WTC11 (cell line): ENCODE measurements at regions not wholly inside any gene's neighbourhood (a gene's known extent, or its start where the extent isn't known, plus 50 kb on each side); places are given as distances from the start of the nearest gene placed in this dataset.
A peak's percentile ranks its signal among the peaks of the same experiment; 100 is the strongest.

Experiments
- ATAC-seq: fragments of 200-7000 bp; cut with Tn5 transposase; 2 replicates; pipeline ENCODE4 v1.10.0; 2021; ENCODE audit warnings: mild to moderate bottlenecking, moderate library complexity
- CTCF ChIA-PET: fragments of 300-600 bp; sonication (Branson Sonifier 250); formaldehyde crosslinking; loops from one replicate; lab custom pipeline; 2021; ENCODE audit warnings: antibody characterized with exemption; lab: Charles Lee
- POLR2A ChIA-PET: fragments of 350-600 bp; sonication (Branson Sonifier 250); formaldehyde crosslinking; loops from one replicate; lab custom pipeline; 2021; ENCODE audit warnings: antibody characterized with exemption; lab: Charles Lee
- DNase-seq: peaks from one replicate; pipeline ENCODE4 v3.0.0; 2021; ENCODE audit warnings: low spot score
- H3K27ac Mint-ChIP-seq: 2 replicates; pipeline ENCODE4 v1.8.0; 2021; ENCODE audit warnings: mixed read lengths
- H3K27me3 Mint-ChIP-seq: 2 replicates; pipeline ENCODE4 v1.8.0; 2021; ENCODE audit warnings: low read depth, mild to moderate bottlenecking, moderate library complexity, mixed read lengths
- H3K36me3 Mint-ChIP-seq: 2 replicates; pipeline ENCODE4 v1.8.0; 2021; ENCODE audit warnings: mixed read lengths
- H3K4me1 Mint-ChIP-seq: 2 replicates; pipeline ENCODE4 v1.8.0; 2022; ENCODE audit warnings: mixed read lengths
- H3K4me3 Mint-ChIP-seq: 2 replicates; pipeline ENCODE4 v1.8.0; 2021; ENCODE audit warnings: mild to moderate bottlenecking, moderate library complexity, mixed read lengths
- H3K9me3 Mint-ChIP-seq: 2 replicates; pipeline ENCODE4 v1.8.0; 2021; ENCODE audit warnings: mixed read lengths
- ATF1 ChIP-seq: sonication (generic); formaldehyde crosslinking; IDR thresholded peaks from 2 replicates; pipeline ENCODE4 v1.8.1; 2023; ENCODE audit warnings: mild to moderate bottlenecking, moderate library complexity, missing genetic modification reagents
- ELF4 ChIP-seq: sonication (generic); formaldehyde crosslinking; IDR thresholded peaks from 2 replicates; pipeline ENCODE4 v1.8.1; 2022; ENCODE audit warnings: low read depth, mild to moderate bottlenecking, moderate library complexity, missing genetic modification reagents
- ESRRA ChIP-seq: sonication (generic); formaldehyde crosslinking; IDR thresholded peaks from 2 replicates; pipeline ENCODE4 v1.8.1; 2022; ENCODE audit warnings: mild to moderate bottlenecking, missing genetic modification reagents, borderline replicate concordance
- ETV6 ChIP-seq: sonication (generic); formaldehyde crosslinking; IDR thresholded peaks from 2 replicates; pipeline ENCODE4 v1.8.1; 2022; ENCODE audit warnings: mild to moderate bottlenecking, missing genetic modification reagents
- GTF2I ChIP-seq: fragments of 250-450 bp; sonication (Bioruptor Pico); conservative IDR thresholded peaks from 2 replicates; pipeline ENCODE4 v1.4.0; 2021; ENCODE audit warnings: mild to moderate bottlenecking
- MXD4 ChIP-seq: fragments of 250-450 bp; sonication (Bioruptor Pico); IDR thresholded peaks from 2 replicates; pipeline ENCODE4 v1.8.0; 2021; ENCODE audit warnings: mild to moderate bottlenecking, moderate library complexity, borderline replicate concordance
- PRRX2 ChIP-seq: fragments of 250-450 bp; sonication (Bioruptor Pico); IDR thresholded peaks from 2 replicates; pipeline ENCODE4 v1.8.0; 2021; ENCODE audit warnings: mild to moderate bottlenecking
- SP1 ChIP-seq: sonication (generic); formaldehyde crosslinking; conservative IDR thresholded peaks from 2 replicates; pipeline ENCODE4 v1.8.1; 2022; ENCODE audit warnings: missing genetic modification reagents
- TEAD1 ChIP-seq: sonication (generic); formaldehyde crosslinking; IDR thresholded peaks from 2 replicates; pipeline ENCODE4 v1.8.0; 2022; ENCODE audit warnings: mild to moderate bottlenecking, missing genetic modification reagents
- ZBTB21 ChIP-seq: sonication (generic); formaldehyde crosslinking; IDR thresholded peaks from 2 replicates; pipeline ENCODE4 v1.8.1; 2023; ENCODE audit warnings: mild to moderate bottlenecking, missing genetic modification reagents, borderline replicate concordance
- ZNF219 ChIP-seq: sonication (generic); formaldehyde crosslinking; IDR thresholded peaks from 2 replicates; pipeline ENCODE4 v1.8.0; 2023; ENCODE audit warnings: missing genetic modification reagents, mild to moderate bottlenecking, borderline replicate concordance
- ZNF317 ChIP-seq: sonication (generic); formaldehyde crosslinking; IDR thresholded peaks from 2 replicates; pipeline ENCODE4 v1.8.1; 2023; ENCODE audit warnings: low read depth, mild to moderate bottlenecking, moderate library complexity, missing genetic modification reagents, borderline replicate concordance
- ZNF423 ChIP-seq: fragments of 250-450 bp; sonication (Bioruptor Pico); IDR thresholded peaks from 2 replicates; pipeline ENCODE4 v2.1.2; 2022; ENCODE audit warnings: mild to moderate bottlenecking, moderate library complexity
- ZNF671 ChIP-seq: fragments of 250-450 bp; sonication (Bioruptor Pico); IDR thresholded peaks from 2 replicates; pipeline ENCODE4 v1.8.0; 2021; ENCODE audit warnings: mild to moderate bottlenecking
- TF ChIP-seq, protein P1 (sequence below): sonication (generic); formaldehyde crosslinking; conservative IDR thresholded peaks from 2 replicates; pipeline ENCODE4 v1.8.1; 2023; ENCODE audit warnings: mild to moderate bottlenecking, low read depth, missing genetic modification reagents, moderate library complexity
- TF ChIP-seq, protein P2 (sequence below): sonication (generic); formaldehyde crosslinking; IDR thresholded peaks from 2 replicates; pipeline ENCODE4 v1.8.0; 2023; ENCODE audit warnings: missing genetic modification reagents, mild to moderate bottlenecking, borderline replicate concordance
- TF ChIP-seq, protein P3 (sequence below): sonication (generic); formaldehyde crosslinking; IDR thresholded peaks from 2 replicates; pipeline ENCODE4 v1.8.1; 2023; ENCODE audit warnings: mild to moderate bottlenecking, missing genetic modification reagents, moderate library complexity
- TF ChIP-seq, protein P4 (sequence below): fragments of 250-450 bp; sonication (Bioruptor Pico); IDR thresholded peaks from 2 replicates; pipeline ENCODE4 v1.9.0; 2021; ENCODE audit warnings: mild to moderate bottlenecking
- TF ChIP-seq, protein P5 (sequence below): sonication (generic); formaldehyde crosslinking; IDR thresholded peaks from 2 replicates; pipeline ENCODE4 v1.8.1; 2023; ENCODE audit warnings: mild to moderate bottlenecking, moderate library complexity, missing genetic modification reagents
- TF ChIP-seq, protein P6 (sequence below): sonication (generic); formaldehyde crosslinking; IDR thresholded peaks from 2 replicates; pipeline ENCODE4 v1.8.1; 2023; ENCODE audit warnings: mild to moderate bottlenecking, missing genetic modification reagents, moderate library complexity
- TF ChIP-seq, protein P7 (sequence below): sonication (generic); formaldehyde crosslinking; IDR thresholded peaks from 2 replicates; pipeline ENCODE4 v1.8.1; 2023; ENCODE audit warnings: mild to moderate bottlenecking, missing genetic modification reagents
- TF ChIP-seq, protein P8 (sequence below): sonication (generic); formaldehyde crosslinking; IDR thresholded peaks from 2 replicates; pipeline ENCODE4 v1.8.0; 2022; ENCODE audit warnings: mild to moderate bottlenecking, missing genetic modification reagents

DNA sequence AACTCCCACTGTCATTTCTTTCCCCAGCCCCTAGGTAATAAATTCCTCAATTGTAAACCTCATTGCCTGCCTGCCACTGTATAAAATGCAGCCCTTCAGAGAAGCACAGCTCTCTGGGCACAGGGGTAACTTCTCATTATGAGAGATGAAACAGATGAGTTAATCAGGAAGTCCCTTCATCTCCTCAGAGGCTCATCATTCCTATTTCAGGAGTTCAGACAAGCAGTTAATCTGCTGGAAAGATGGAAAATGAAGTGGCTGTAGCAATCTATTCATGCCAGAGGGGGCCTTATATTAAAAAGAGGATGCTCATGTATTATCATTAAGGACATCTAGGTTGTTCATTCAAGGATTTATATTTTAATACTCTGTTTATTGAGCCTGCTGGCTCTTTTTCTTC lies 519.5 kb upstream of the LMCD1 start (continued):
- TF ChIP-seq, protein P1, sequence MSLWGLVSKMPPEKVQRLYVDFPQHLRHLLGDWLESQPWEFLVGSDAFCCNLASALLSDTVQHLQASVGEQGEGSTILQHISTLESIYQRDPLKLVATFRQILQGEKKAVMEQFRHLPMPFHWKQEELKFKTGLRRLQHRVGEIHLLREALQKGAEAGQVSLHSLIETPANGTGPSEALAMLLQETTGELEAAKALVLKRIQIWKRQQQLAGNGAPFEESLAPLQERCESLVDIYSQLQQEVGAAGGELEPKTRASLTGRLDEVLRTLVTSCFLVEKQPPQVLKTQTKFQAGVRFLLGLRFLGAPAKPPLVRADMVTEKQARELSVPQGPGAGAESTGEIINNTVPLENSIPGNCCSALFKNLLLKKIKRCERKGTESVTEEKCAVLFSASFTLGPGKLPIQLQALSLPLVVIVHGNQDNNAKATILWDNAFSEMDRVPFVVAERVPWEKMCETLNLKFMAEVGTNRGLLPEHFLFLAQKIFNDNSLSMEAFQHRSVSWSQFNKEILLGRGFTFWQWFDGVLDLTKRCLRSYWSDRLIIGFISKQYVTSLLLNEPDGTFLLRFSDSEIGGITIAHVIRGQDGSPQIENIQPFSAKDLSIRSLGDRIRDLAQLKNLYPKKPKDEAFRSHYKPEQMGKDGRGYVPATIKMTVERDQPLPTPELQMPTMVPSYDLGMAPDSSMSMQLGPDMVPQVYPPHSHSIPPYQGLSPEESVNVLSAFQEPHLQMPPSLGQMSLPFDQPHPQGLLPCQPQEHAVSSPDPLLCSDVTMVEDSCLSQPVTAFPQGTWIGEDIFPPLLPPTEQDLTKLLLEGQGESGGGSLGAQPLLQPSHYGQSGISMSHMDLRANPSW (CRISPR knock-in tag), result no peak
- TF ChIP-seq, protein P2, sequence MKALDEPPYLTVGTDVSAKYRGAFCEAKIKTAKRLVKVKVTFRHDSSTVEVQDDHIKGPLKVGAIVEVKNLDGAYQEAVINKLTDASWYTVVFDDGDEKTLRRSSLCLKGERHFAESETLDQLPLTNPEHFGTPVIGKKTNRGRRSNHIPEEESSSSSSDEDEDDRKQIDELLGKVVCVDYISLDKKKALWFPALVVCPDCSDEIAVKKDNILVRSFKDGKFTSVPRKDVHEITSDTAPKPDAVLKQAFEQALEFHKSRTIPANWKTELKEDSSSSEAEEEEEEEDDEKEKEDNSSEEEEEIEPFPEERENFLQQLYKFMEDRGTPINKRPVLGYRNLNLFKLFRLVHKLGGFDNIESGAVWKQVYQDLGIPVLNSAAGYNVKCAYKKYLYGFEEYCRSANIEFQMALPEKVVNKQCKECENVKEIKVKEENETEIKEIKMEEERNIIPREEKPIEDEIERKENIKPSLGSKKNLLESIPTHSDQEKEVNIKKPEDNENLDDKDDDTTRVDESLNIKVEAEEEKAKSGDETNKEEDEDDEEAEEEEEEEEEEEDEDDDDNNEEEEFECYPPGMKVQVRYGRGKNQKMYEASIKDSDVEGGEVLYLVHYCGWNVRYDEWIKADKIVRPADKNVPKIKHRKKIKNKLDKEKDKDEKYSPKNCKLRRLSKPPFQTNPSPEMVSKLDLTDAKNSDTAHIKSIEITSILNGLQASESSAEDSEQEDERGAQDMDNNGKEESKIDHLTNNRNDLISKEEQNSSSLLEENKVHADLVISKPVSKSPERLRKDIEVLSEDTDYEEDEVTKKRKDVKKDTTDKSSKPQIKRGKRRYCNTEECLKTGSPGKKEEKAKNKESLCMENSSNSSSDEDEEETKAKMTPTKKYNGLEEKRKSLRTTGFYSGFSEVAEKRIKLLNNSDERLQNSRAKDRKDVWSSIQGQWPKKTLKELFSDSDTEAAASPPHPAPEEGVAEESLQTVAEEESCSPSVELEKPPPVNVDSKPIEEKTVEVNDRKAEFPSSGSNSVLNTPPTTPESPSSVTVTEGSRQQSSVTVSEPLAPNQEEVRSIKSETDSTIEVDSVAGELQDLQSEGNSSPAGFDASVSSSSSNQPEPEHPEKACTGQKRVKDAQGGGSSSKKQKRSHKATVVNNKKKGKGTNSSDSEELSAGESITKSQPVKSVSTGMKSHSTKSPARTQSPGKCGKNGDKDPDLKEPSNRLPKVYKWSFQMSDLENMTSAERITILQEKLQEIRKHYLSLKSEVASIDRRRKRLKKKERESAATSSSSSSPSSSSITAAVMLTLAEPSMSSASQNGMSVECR (CRISPR knock-in tag), result no peak
- no peak for TF ChIP-seq ELF4
- no peak for TF ChIP-seq ATF1 (CRISPR knock-in tag)
- TF ChIP-seq, protein P3, sequence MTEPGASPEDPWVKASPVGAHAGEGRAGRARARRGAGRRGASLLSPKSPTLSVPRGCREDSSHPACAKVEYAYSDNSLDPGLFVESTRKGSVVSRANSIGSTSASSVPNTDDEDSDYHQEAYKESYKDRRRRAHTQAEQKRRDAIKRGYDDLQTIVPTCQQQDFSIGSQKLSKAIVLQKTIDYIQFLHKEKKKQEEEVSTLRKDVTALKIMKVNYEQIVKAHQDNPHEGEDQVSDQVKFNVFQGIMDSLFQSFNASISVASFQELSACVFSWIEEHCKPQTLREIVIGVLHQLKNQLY (CRISPR knock-in tag), result no peak
- no peak for TF ChIP-seq ZNF317 (CRISPR knock-in tag)
- no peak for TF ChIP-seq MXD4 (CRISPR knock-in tag)
- TF ChIP-seq PRRX2 (CRISPR knock-in tag), result no peak
- no peak for TF ChIP-seq ZBTB21 (CRISPR knock-in tag)
- TF ChIP-seq SP1 (CRISPR knock-in tag), result no peak
- TF ChIP-seq ESRRA (CRISPR knock-in tag), result no peak
- TF ChIP-seq, protein P4, sequence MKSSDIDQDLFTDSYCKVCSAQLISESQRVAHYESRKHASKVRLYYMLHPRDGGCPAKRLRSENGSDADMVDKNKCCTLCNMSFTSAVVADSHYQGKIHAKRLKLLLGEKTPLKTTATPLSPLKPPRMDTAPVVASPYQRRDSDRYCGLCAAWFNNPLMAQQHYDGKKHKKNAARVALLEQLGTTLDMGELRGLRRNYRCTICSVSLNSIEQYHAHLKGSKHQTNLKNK (CRISPR knock-in tag), result no peak

DNA sequence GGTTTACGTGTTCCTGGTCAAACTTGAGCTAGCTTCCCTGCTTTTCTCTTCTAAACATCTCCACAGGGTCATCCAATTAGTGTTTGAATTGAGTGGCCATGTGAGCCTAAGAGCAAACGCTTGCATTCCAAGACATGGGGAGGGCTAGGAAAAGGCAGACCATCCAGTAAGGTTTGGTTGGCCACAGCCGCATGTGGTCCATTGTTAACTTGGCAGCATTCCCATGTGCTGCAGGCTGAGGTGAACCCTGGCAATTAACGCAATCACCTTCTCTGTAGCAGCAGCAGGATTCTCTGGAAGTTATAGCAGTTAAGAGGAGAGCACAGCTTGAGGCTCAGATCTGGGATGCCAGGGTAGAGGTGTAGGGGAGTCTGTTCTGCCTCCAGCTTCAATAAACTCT lies 502.2 kb upstream of the LMCD1 start:
- POLR2A ChIA-PET, result interaction anchor here (0.5 kb wide), 1 partner anchor 831 kb away, joined by 5 read pairs; no protein-coding TSS in a partner anchor
- DNase-seq (peak; percentile 49), ATAC-seq (peak; percentile 96)

More for the DNA sequence above, 502.2 kb upstream of the LMCD1 start:
- H3K36me3 Mint-ChIP-seq, result no peaks in the 10 kb centered on the region
- peaks cover 15% of the 10 kb centered on the region for H3K4me1 Mint-ChIP-seq
- CTCF ChIA-PET, result interaction anchor here (1.5 kb wide), 1 partner anchor 97 kb away, joined by 3 read pairs; no protein-coding TSS in a partner anchor
- no peak overlapping the region for H3K4me3 Mint-ChIP-seq
- H3K27ac Mint-ChIP-seq, result no peak overlapping the region; the same call in 1 of the 2 replicates
- H3K27me3 Mint-ChIP-seq, result no peaks in the 10 kb centered on the region
- H3K9me3 Mint-ChIP-seq, result no peaks in the 10 kb centered on the region
- TF ChIP-seq, protein P5, sequence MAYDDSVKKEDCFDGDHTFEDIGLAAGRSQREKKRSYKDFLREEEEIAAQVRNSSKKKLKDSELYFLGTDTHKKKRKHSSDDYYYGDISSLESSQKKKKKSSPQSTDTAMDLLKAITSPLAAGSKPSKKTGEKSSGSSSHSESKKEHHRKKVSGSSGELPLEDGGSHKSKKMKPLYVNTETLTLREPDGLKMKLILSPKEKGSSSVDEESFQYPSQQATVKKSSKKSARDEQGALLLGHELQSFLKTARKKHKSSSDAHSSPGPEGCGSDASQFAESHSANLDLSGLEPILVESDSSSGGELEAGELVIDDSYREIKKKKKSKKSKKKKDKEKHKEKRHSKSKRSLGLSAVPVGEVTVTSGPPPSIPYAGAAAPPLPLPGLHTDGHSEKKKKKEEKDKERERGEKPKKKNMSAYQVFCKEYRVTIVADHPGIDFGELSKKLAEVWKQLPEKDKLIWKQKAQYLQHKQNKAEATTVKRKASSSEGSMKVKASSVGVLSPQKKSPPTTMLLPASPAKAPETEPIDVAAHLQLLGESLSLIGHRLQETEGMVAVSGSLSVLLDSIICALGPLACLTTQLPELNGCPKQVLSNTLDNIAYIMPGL (CRISPR knock-in tag), result no peak
- TF ChIP-seq, protein P6, sequence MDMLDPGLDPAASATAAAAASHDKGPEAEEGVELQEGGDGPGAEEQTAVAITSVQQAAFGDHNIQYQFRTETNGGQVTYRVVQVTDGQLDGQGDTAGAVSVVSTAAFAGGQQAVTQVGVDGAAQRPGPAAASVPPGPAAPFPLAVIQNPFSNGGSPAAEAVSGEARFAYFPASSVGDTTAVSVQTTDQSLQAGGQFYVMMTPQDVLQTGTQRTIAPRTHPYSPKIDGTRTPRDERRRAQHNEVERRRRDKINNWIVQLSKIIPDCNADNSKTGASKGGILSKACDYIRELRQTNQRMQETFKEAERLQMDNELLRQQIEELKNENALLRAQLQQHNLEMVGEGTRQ (CRISPR knock-in tag), result peak; percentile 50
- no peak for TF ChIP-seq GTF2I (CRISPR knock-in tag)
- TF ChIP-seq ETV6 (CRISPR knock-in tag), result peak; percentile 30; the same call in 1 of the 2 replicates
- TF ChIP-seq, protein P7, sequence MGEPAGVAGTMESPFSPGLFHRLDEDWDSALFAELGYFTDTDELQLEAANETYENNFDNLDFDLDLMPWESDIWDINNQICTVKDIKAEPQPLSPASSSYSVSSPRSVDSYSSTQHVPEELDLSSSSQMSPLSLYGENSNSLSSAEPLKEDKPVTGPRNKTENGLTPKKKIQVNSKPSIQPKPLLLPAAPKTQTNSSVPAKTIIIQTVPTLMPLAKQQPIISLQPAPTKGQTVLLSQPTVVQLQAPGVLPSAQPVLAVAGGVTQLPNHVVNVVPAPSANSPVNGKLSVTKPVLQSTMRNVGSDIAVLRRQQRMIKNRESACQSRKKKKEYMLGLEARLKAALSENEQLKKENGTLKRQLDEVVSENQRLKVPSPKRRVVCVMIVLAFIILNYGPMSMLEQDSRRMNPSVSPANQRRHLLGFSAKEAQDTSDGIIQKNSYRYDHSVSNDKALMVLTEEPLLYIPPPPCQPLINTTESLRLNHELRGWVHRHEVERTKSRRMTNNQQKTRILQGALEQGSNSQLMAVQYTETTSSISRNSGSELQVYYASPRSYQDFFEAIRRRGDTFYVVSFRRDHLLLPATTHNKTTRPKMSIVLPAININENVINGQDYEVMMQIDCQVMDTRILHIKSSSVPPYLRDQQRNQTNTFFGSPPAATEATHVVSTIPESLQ (CRISPR knock-in tag), result no peak
- TF ChIP-seq, protein P8, sequence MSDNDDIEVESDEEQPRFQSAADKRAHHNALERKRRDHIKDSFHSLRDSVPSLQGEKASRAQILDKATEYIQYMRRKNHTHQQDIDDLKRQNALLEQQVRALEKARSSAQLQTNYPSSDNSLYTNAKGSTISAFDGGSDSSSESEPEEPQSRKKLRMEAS (CRISPR knock-in tag), result peak; percentile 49; the same call in 1 of the 2 replicates
- peak; percentile 36; the same call in 1 of the 2 replicates for TF ChIP-seq TEAD1 (CRISPR knock-in tag)
- TF ChIP-seq ZNF219 (CRISPR knock-in tag), result no peak
- no peak for TF ChIP-seq ZNF671 (CRISPR knock-in tag)
- 0 out of 2 replicates have a peak, but pooled peaks have one; percentile 11 for TF ChIP-seq ZNF423 (CRISPR knock-in tag)
